HepG2 (cell line): ENCODE measurements at regions not wholly inside any gene's neighbourhood (a gene's known extent, or its start where the extent isn't known, plus 50 kb on each side); places are given as distances from the start of the nearest gene placed in this dataset.

Experiments
- ATAC-seq: fragments of 200-7000 bp; cut with Tn5 transposase; 3 replicates; pipeline ENCODE4 v1.9.1; 2020; ENCODE audit warnings: mild to moderate bottlenecking, moderate library complexity
- BruUV-seq: library from RNA; stranded (reverse); fragments of 400-500 nt; replicated peaks from 2 replicates; lab custom pipeline; 2021; lab: Mats Ljungman, UMichigan
- CTCF ChIA-PET: fragments of 300-600 bp; formaldehyde crosslinking; extraction: SDS; loops from one replicate; lab custom pipeline; 2021; ENCODE audit warnings: low total read pairs, inconsistent platforms, low intra/inter-chr PET ratio; lab: Yijun Ruan, JAX
- POLR2A ChIA-PET: fragments of 350-600 bp; sonication (Branson Sonifier 250); formaldehyde crosslinking; loops from one replicate; lab custom pipeline; 2020; ENCODE audit warnings: antibody characterized with exemption, inconsistent platforms; lab: Yijun Ruan, JAX
- DNase-seq: peaks from one replicate; pipeline ENCODE4 v3.0.0-alpha.2; 2015; ENCODE audit warnings: low spot score
- FAIRE-seq: peaks from 3 replicates; lab custom pipeline; 2011; peaks lifted over from hg19 to GRCh38; lab: Jason Lieb, UNC
- H2AFZ ChIP-seq: one replicate; pipeline ENCODE4 v1.6.1; 2011; ENCODE audit warnings: low read length, inconsistent platforms
- H3K27ac ChIP-seq: fragments of 300-600 bp; 3 replicates; pipeline ENCODE4 v1.8.0; 2011; ENCODE audit warnings: mixed run types, mild to moderate bottlenecking, mixed read lengths, low read length, inconsistent platforms; ENCODE audit not compliant: insufficient read depth; ENCODE audit errors: extremely low read length
- H3K27me3 ChIP-seq, 2 experiments: fragments of 200-600 bp in 1 of 2; 2 replicates in 1 of 2; 3 replicates in 1 of 2; pipeline versions ENCODE4 v1.6.0 to v1.8.0; 2011; ENCODE audit warnings: low read length in 2 of 2, mild to moderate bottlenecking in 2 of 2, moderate library complexity in 2 of 2, inconsistent platforms in 1 of 2; ENCODE audit not compliant: insufficient read depth in 2 of 2, control insufficient read depth in 1 of 2
- H3K36me3 ChIP-seq, 2 experiments: fragments of 200-600 bp in 1 of 2; replicated peaks in 1 of 2; 2 replicates in 1 of 2; 3 replicates in 1 of 2; pipeline versions ENCODE4 v1.5.1 to v1.8.0; 2011; ENCODE audit warnings: low read length in 2 of 2, inconsistent platforms in 1 of 2; ENCODE audit not compliant: insufficient read depth in 2 of 2, control insufficient read depth in 1 of 2
- H3K4me1 ChIP-seq: 2 replicates; pipeline ENCODE4 v1.5.1; 2012; ENCODE audit warnings: low read length, inconsistent platforms; ENCODE audit not compliant: insufficient read depth
- H3K4me2 ChIP-seq: 2 replicates; pipeline ENCODE4 v1.6.0; 2011; ENCODE audit warnings: low read depth, low read length, inconsistent platforms
- H3K4me3 ChIP-seq, 3 experiments: fragments of 200-600 bp in 1 of 3; sonication (generic), shearing (Covaris generic) in 1 of 3; replicated peaks in 1 of 3; 2 replicates each; pipeline ENCODE4 v1.5.1; 2011 to 2016; ENCODE audit warnings: low read length in 3 of 3, inconsistent platforms in 2 of 3, low read depth in 2 of 3, mild to moderate bottlenecking in 2 of 3, control low read depth in 1 of 3, mixed read lengths in 1 of 3; ENCODE audit not compliant: insufficient read depth in 1 of 3
- H3K79me2 ChIP-seq: one replicate; pipeline ENCODE4 v1.6.1; 2011; ENCODE audit warnings: low read length, inconsistent platforms; ENCODE audit not compliant: insufficient read depth
- H3K9ac ChIP-seq: 2 replicates; pipeline ENCODE4 v1.6.0; 2011; ENCODE audit warnings: mild to moderate bottlenecking, low read depth, low read length, inconsistent platforms; ENCODE audit not compliant: insufficient read depth
- H3K9me3 ChIP-seq: 2 replicates; pipeline ENCODE4 v1.5.1; 2012; ENCODE audit warnings: mild to moderate bottlenecking, low read length
- H4K20me1 ChIP-seq: 2 replicates; pipeline ENCODE4 v1.6.0; 2011; ENCODE audit warnings: inconsistent platforms, mild to moderate bottlenecking, low read length, moderate library complexity; ENCODE audit not compliant: insufficient read depth
- HNRNPLL ChIP-seq: fragments of 200-400 bp; formaldehyde crosslinking; IDR thresholded peaks from 2 replicates; pipeline ENCODE4 v1.6.1; 2017; ENCODE audit warnings: mild to moderate bottlenecking, low read depth, low read length; ENCODE audit not compliant: poor library complexity, severe bottlenecking
- MLLT10 ChIP-seq: sonication (generic); formaldehyde crosslinking; IDR thresholded peaks from 2 replicates; pipeline ENCODE4 v1.4.0; 2020; ENCODE audit warnings: missing genetic modification reagents
- RBM22 ChIP-seq: fragments of 200-400 bp; formaldehyde crosslinking; optimal IDR thresholded peaks from 2 replicates; pipeline ENCODE3; 2017; ENCODE audit warnings: mild to moderate bottlenecking, low read length, moderate library complexity
- TARDBP ChIP-seq: sonication (generic); formaldehyde crosslinking; IDR thresholded peaks from 2 replicates; pipeline ENCODE4 v1.8.0; 2022; ENCODE audit warnings: mild to moderate bottlenecking, missing genetic modification reagents
- TFDP1 ChIP-seq: IDR thresholded peaks from 2 replicates; pipeline ENCODE4 v1.6.1; 2016; ENCODE audit warnings: missing compliant biosample characterization, missing genetic modification reagents, borderline replicate concordance
- ZFX ChIP-seq: sonication (generic); formaldehyde crosslinking; IDR thresholded peaks from 2 replicates; pipeline ENCODE4 v1.4.0; 2020; ENCODE audit warnings: mild to moderate bottlenecking, low read depth, missing genetic modification reagents, moderate library complexity
- ZNF326 ChIP-seq: sonication (generic); formaldehyde crosslinking; IDR thresholded peaks from 2 replicates; pipeline ENCODE4 v1.4.0; 2020; ENCODE audit warnings: missing genetic modification reagents, borderline replicate concordance
- ZSCAN25 ChIP-seq: sonication (generic); formaldehyde crosslinking; IDR thresholded peaks from 2 replicates; pipeline ENCODE4 v1.8.0; 2022; ENCODE audit warnings: mild to moderate bottlenecking, missing genetic modification reagents
- WGBS: methylation state at CpG from one replicate; pipeline ENCODE4 v1.1.6; 2017; ENCODE audit warnings: low lambda C conversion rate; 5-methylcytosine and 5-hydroxymethylcytosine counted together
- in situ Hi-C: cut with HindIII; loops from 2 replicates; pipeline ENCODE4 v1.10.0; 2017; ENCODE audit warnings: low pct_unique_long_range_greater_than_20kb; ENCODE audit not compliant: extremely low pct_ligation_motif_present
- intact Hi-C: fragments of 100-400 bp; cut with micrococcal nuclease; formaldehyde crosslinking; loops from one replicate; pipeline ENCODE4 v1.10.0; 2022; ENCODE audit not compliant: unreplicated experiment
- TF ChIP-seq, protein P1 (sequence below): sonication (generic); formaldehyde crosslinking; IDR thresholded peaks from 2 replicates; pipeline ENCODE4 v1.5.1; 2020; ENCODE audit warnings: mild to moderate bottlenecking, moderate library complexity, missing genetic modification reagents
- TF ChIP-seq, protein P2 (sequence below): sonication (generic); formaldehyde crosslinking; IDR thresholded peaks from 2 replicates; pipeline ENCODE4 v1.4.0; 2020; ENCODE audit warnings: missing genetic modification reagents; ENCODE audit errors: not compliant biosample characterization
- TF ChIP-seq, protein P3 (sequence below): IDR thresholded peaks from 2 replicates; pipeline ENCODE4 v1.6.1; 2016; ENCODE audit warnings: missing genetic modification reagents, missing compliant biosample characterization
- TF ChIP-seq, protein P4 (sequence below): sonication (generic); formaldehyde crosslinking; IDR thresholded peaks from 2 replicates; pipeline ENCODE4 v1.5.0; 2020; ENCODE audit warnings: mild to moderate bottlenecking, missing genetic modification reagents, borderline replicate concordance
- TF ChIP-seq, protein P5 (sequence below): sonication (generic); formaldehyde crosslinking; IDR thresholded peaks from 2 replicates; pipeline ENCODE4 v1.8.0; 2022; ENCODE audit warnings: mild to moderate bottlenecking, missing genetic modification reagents, borderline replicate concordance

DNA sequence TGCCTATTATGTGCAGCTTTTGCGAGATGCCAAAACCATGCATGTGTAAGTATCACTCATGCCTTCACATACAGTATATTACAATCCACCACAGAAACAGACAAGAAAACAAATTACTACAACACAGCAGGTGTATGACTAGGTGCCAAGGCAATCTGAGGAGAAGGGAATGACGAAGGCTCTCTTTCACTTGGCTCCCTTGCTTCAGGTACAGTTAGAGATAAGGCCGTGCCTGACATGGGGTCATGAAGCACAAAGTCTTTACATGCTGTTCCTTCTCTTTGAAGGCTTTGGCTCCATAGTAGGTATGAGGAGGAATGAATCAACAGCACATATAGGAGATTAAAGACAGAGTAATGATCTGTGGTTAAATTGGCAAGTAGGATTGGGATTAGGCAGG is 65.2 kb upstream of the FSHB start (continued):
- TF ChIP-seq TFDP1 (CRISPR knock-in tag) (no peak), ZSCAN25 (CRISPR knock-in tag) (no peak)
- TF ChIP-seq, protein P1, sequence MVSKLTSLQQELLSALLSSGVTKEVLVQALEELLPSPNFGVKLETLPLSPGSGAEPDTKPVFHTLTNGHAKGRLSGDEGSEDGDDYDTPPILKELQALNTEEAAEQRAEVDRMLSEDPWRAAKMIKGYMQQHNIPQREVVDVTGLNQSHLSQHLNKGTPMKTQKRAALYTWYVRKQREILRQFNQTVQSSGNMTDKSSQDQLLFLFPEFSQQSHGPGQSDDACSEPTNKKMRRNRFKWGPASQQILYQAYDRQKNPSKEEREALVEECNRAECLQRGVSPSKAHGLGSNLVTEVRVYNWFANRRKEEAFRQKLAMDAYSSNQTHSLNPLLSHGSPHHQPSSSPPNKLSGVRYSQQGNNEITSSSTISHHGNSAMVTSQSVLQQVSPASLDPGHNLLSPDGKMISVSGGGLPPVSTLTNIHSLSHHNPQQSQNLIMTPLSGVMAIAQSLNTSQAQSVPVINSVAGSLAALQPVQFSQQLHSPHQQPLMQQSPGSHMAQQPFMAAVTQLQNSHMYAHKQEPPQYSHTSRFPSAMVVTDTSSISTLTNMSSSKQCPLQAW (CRISPR knock-in tag), result no peak

GRCh38 chr11:30171661-30172060 is 59.2 kb upstream of the FSHB start:
- in situ Hi-C loops, result no loop called here
- TF ChIP-seq, protein P2, sequence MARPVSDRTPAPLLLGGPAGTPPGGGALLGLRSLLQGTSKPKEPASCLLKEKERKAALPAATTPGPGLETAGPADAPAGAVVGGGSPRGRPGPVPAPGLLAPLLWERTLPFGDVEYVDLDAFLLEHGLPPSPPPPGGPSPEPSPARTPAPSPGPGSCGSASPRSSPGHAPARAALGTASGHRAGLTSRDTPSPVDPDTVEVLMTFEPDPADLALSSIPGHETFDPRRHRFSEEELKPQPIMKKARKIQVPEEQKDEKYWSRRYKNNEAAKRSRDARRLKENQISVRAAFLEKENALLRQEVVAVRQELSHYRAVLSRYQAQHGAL (CRISPR knock-in tag), result no peak
- TF ChIP-seq, protein P3, sequence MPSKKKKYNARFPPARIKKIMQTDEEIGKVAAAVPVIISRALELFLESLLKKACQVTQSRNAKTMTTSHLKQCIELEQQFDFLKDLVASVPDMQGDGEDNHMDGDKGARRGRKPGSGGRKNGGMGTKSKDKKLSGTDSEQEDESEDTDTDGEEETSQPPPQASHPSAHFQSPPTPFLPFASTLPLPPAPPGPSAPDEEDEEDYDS (CRISPR knock-in tag), result no peak
- TF ChIP-seq MLLT10 (CRISPR knock-in tag) (no peak), ZFX (CRISPR knock-in tag) (no peak), HNRNPLL (no peak), TARDBP (no peak), RBM22 (no peak), ZNF326 (CRISPR knock-in tag) (no peak)
- TF ChIP-seq, protein P4, sequence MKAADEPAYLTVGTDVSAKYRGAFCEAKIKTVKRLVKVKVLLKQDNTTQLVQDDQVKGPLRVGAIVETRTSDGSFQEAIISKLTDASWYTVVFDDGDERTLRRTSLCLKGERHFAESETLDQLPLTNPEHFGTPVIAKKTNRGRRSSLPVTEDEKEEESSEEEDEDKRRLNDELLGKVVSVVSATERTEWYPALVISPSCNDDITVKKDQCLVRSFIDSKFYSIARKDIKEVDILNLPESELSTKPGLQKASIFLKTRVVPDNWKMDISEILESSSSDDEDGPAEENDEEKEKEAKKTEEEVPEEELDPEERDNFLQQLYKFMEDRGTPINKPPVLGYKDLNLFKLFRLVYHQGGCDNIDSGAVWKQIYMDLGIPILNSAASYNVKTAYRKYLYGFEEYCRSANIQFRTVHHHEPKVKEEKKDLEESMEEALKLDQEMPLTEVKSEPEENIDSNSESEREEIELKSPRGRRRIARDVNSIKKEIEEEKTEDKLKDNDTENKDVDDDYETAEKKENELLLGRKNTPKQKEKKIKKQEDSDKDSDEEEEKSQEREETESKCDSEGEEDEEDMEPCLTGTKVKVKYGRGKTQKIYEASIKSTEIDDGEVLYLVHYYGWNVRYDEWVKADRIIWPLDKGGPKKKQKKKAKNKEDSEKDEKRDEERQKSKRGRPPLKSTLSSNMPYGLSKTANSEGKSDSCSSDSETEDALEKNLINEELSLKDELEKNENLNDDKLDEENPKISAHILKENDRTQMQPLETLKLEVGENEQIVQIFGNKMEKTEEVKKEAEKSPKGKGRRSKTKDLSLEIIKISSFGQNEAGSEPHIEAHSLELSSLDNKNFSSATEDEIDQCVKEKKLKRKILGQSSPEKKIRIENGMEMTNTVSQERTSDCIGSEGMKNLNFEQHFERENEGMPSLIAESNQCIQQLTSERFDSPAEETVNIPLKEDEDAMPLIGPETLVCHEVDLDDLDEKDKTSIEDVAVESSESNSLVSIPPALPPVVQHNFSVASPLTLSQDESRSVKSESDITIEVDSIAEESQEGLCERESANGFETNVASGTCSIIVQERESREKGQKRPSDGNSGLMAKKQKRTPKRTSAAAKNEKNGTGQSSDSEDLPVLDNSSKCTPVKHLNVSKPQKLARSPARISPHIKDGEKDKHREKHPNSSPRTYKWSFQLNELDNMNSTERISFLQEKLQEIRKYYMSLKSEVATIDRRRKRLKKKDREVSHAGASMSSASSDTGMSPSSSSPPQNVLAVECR, result no peak
- TF ChIP-seq, protein P5, sequence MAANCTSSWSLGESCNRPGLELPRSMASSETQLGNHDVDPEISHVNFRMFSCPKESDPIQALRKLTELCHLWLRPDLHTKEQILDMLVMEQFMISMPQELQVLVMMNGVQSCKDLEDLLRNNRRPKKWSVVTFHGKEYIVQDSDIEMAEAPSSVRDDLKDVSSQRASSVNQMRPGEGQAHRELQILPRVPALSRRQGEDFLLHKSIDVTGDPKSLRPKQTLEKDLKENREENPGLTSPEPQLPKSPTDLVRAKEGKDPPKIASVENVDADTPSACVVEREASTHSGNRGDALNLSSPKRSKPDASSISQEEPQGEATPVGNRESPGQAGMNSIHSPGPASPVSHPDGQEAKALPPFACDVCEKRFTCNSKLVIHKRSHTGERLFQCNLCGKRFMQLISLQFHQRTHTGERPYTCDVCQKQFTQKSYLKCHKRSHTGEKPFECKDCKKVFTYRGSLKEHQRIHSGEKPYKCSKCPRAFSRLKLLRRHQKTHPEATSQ (CRISPR knock-in tag), result no peak

More at GRCh38 chr11:30171661-30172060, 59.2 kb upstream of the FSHB start:
- Histone ChIP-seq H3K4me2 (no peak overlapping the region), H4K20me1 (no peaks in the 10 kb centered on the region), H3K36me3 (no peaks in the 10 kb centered on the region), H3K27me3 (no peaks in the 10 kb centered on the region; a peak in 1 of 5 replicates), H3K9me3 (peaks cover 7% of the 10 kb centered on the region; the same call in 1 of the 2 replicates), H3K27ac (no peak overlapping the region), H3K4me1 (no peaks in the 10 kb centered on the region), H3K9ac (no peak overlapping the region), H3K4me3 (no peak overlapping the region), H3K79me2 (no peaks in the 10 kb centered on the region), H2AFZ (no peak overlapping the region)
- ChIA-PET POLR2A (no interaction called here), CTCF (no interaction called here)
- BruUV-seq, result no TSS peak
- FAIRE-seq (no peak), DNase-seq (no peak), ATAC-seq (no peak)
- intact Hi-C loops, result no loop called here
- WGBS, result 3% methylated on average over 2 of the region's 2 CpGs
